NCI-H345 treated with DMSO at 0.1 percent for 48 hours (cell line): ENCODE measurements at regions not wholly inside any gene's neighbourhood (a gene's known extent, or its start where the extent isn't known, plus 50 kb on each side); places are given as distances from the start of the nearest gene placed in this dataset.

Experiments used
- DNase-seq: peaks from one replicate; lab custom pipeline; 2025; ENCODE audit not compliant: unreplicated experiment; lab: John Stamatoyannopoulos, UW

GRCh38 chr13:80133631-80134261 is 207.2 kb downstream of the SPRY2 start:
- no peak for DNase-seq

DNA sequence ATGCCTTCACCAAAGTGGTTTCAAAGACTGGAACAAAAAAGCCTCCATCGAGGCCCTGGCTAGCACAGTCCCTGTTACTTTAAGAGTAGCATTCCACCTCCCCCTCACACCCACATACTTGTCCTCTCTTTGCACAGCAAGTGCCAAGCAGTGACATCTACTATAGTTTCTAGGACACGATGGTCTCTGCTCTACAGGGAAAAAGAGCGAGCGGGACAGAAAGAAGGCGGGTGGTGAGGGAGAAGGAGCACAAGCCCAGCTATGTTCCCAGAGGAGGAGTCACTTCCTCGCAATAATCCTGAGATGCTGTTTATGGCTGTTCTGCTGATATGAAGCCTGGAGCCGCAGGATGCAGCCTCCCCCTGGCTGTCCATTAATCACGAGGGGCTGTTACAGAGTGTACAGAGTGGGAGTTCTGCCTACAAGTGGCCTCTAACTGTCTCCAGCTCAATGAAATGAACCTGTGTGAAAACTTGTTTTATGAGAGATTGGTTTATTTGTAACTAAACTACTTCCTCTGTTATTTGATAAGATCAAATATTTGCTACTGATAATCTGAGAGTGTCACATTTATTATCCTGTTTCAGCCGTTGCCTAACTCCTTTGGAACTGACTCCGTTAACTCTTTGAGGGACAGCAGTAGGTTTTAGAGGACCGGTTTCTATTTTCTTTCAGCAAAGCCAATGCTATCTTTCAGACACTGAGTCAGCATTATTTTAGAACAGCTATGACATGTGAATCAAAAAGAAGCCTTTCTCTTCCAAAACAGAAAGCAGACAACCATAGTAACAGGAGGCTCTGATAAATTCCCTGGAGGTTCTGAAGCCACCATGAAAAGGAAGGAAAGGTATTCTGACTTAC is 208.0 kb downstream of the SPRY2 start:
- DNase-seq: no peak

DNA sequence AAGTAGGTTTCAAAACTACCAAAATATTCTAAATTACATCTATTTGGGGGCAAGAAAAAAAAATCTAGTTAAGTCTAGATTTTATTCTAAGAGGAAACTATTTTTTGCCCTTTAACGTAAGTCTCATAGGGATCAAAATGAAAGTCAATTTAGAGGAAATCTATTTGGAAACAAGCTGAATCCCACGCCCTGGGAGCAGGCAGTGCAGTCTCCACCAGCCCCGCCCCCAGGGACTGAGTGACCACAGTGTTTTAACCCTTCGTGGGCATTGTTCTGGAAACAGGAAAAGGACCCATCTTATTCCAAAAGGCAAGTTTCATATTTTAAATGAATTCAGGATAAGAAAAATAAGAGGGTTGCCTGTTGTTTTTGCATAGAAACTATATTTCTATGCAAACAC is 209.7 kb downstream of the SPRY2 start:
- DNase-seq: no peak

DNA sequence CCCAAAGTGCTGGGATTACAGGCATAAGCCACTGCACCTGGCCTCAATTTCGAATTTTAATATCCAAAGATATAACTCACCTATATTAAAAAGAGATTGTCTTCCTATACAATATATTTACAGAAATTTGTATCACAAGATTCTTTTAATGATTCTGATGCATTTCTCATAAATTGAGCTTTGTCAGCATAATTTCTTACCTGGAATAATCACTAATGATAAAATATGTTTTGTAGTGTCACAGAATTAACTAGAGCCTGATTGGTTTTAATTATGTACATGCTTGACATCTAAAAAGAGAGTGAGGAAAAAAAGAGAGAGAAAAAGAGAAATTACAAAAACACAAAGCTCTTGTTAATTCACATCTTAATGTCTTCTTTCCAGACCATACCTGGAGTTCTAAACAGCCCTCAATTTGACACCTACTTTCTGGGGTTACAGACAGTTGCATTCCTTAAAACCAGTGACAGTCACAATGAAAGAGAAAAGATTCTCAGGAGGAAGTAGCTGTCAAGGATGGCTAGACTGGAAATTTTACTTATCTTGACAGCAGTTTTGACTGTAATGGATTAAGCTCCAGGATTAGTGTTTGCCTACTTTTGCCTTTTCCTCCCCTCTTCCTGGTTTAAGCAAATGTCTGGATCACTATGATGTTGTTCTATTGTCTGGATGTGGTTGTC is 214.4 kb downstream of the SPRY2 start:
- no peak for DNase-seq

GRCh38 chr13:80123945-80124344 is 217.0 kb downstream of the SPRY2 start:
- no peak for DNase-seq

- DNase-seq: no peak
Measured at GRCh38 chr13:80121038-80121437, 219.9 kb downstream of the SPRY2 start.

DNA sequence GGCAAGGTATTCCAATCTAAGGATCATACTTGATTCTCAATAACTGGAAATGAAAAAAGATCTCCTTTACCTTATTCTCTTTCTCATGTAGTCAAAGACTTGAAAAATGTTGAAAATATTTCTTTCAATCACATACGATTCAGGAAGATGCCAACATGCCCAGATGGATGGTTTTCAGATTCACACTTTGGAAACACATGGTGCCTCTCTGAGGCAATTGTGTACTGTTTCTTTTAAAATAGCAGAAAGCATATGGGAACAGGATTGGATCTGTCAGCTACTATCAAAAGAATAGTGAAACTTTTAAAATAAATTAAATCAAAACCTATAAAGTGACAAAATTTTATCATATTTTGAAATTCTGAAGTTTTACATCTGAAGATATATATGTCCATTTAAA is 222.4 kb downstream of the SPRY2 start:
- no peak for DNase-seq

GRCh38 chr13:80118099-80118498 is 222.8 kb downstream of the SPRY2 start:
- DNase-seq: no peak

DNA sequence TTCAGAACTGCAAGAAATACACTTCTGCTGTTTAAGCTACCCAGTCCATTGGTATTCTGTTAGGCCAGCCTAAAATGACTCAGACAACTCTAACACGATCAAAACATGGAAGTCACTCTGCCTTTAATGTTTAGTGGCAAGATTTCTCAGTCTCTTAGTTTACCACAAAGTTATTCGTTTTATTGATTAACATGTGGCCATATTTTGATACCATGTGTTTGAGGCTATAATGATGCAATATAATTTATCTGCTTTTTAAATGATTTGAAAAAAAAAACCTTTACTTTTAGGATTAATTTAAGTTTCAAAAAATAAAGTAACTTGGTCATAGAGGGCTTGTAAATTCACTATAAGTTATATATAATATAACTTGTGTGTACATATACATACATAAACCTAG is 223.4 kb downstream of the SPRY2 start:
- DNase-seq: no peak

- no peak for DNase-seq
Measured at GRCh38 chr13:80116107-80116506, 224.8 kb downstream of the SPRY2 start.

GRCh38 chr13:80115616-80116015 is 225.3 kb downstream of the SPRY2 start:
- DNase-seq: no peak

- DNase-seq: no peak
Measured at GRCh38 chr13:80113714-80114454, 227.0 kb downstream of the SPRY2 start.

DNA sequence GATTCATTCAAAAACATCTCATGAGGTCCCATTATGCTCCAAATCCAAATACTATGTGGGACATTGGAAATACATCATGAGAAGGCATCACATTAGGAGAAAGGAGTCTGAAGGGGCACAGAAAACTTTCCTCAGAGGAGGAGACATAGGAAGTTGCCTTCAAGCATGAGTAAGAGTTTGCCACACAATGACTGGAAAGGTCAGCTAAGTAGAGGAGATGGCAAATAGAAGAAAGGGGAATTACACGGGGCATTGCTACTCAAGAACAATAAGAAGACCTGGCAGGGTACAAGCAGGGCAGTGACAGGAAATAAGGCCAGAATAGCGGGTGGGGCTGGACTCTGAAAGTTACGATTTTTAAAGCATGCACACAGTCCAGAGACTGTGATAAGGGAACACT is 231.6 kb downstream of the SPRY2 start:
- DNase-seq: no peak

GRCh38 chr13:80105350-80105749 is 235.6 kb downstream of the SPRY2 start:
- no peak for DNase-seq

GRCh38 chr13:80101040-80101439 is 239.9 kb downstream of the SPRY2 start:
- no peak for DNase-seq

DNA sequence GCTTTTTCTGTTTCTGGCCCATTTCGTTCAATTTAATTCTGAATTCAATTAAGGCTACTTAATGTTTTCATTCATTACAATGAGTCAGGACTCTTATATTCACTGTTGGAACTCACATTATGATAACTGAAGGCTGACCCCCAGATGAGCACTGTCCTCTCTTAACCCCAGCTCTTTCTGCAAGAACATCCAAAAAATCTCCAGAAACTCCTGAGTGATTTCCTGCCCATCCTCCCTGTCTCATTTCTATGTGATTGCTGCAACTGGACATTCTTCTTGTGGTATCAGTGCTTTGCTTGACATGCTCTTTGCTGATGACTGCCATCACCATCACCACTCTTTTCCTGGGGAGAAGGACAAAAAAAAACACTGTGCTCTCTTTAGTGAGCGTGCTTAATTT is 240.3 kb downstream of the SPRY2 start:
- no peak for DNase-seq

- DNase-seq: no peak
Measured at GRCh38 chr13:80097561-80097960, 243.4 kb downstream of the SPRY2 start.

DNA sequence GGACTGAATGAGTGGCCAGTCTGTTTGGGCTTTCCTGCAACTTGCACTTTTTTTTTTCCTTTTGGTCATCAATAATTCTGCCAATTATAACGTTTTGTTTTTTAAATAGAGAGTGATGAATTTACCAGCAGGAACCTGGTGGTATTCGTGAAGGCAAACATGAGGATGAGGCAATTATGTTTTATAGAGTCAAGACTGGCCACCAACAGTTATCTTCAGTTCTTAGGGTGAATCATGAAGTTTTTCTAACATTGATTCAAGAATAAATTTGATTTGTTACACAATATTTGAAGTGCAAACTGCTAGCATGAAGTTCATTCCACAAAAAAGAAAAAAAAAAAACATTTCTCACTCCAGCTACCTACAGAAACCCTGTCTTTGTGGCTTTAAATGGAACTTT is 244.5 kb downstream of the SPRY2 start:
- DNase-seq: no peak

- DNase-seq: no peak
Measured at GRCh38 chr13:80094526-80094925, 246.4 kb downstream of the SPRY2 start.

GRCh38 chr13:80093888-80094287 is 247.0 kb downstream of the SPRY2 start:
- no peak for DNase-seq

DNA sequence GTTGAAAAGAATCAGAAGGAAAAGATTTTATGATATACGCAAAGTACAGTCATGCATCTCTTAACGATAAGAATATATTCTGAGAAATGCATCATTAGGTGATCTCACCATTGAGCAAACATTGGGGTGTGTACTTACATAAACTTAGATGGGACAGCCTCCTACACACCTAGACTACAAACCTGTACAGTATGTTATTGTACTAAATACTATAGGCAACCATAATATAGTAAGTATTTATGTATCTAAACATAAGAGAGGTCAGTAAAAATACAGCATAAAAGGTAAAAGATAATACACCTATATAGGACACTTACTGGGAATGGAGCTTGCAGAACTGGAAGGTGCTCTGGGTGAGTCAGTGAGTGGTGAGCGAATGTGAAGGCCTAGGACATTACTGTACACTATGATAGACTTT is 254.6 kb downstream of the SPRY2 start:
- no peak for DNase-seq
